HFF-Myc (cell line): ENCODE measurements at regions not wholly inside any gene's neighbourhood (a gene's known extent, or its start where the extent isn't known, plus 50 kb on each side); places are given as distances from the start of the nearest gene placed in this dataset.

ENCODE experiments used
- DNase-seq: peaks from one replicate; pipeline ENCODE4 v3.0.0-alpha.2; 2011; ENCODE audit warnings: low read depth; ENCODE audit errors: extremely low read depth
- H3K4me3 ChIP-seq: replicated peaks from 2 replicates; pipeline ENCODE4 v1.5.1; 2011; ENCODE audit warnings: low read depth, mild to moderate bottlenecking, control low read depth, low read length
- CTCF ChIP-seq: IDR thresholded peaks from 2 replicates; pipeline ENCODE4 v1.5.1; 2012; ENCODE audit warnings: mild to moderate bottlenecking, low read depth, low read length, control low read depth; ENCODE audit errors: missing control alignments

GRCh38 chr14:31990183-31990857, 86.8 kb upstream of the ARHGAP5 start:
- DNase-seq = no peak
- no peak overlapping the region for H3K4me3 ChIP-seq
- no peak for TF ChIP-seq CTCF

GRCh38 chr14:31990926-31991572, 86.1 kb upstream of the ARHGAP5 start:
- no peak for DNase-seq
- no peak overlapping the region for H3K4me3 ChIP-seq
- TF ChIP-seq CTCF = no peak

DNA sequence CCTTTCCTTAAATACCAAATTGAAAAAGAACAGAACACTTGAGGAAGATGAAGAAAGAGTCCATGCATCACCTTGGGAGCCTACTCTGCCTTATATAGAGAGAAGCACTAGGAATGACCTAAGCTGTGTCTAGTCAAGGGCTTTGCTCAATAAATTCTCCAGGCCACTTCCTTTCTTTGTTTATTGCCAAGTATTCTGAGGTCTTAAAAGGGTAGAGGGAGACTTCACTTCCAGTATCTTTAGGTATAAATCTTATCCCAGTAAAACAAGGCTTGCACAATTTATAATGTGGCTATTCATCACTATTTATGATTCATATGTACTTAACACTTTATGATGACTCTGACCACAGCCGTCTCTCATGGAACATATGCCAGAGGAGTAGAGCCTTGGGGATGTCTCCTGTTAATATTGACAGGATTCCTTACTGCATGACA, 85.1 kb upstream of the ARHGAP5 start:
- peak; percentile 92 for DNase-seq

GRCh38 chr14:31993521-31993951, 83.6 kb upstream of the ARHGAP5 start:
- no peak for TF ChIP-seq CTCF

More for the DNA sequence above, 85.1 kb upstream of the ARHGAP5 start:
- no peak overlapping the region for H3K4me3 ChIP-seq
- TF ChIP-seq CTCF = no peak

GRCh38 chr14:31994391-31995033, 82.6 kb upstream of the ARHGAP5 start:
- DNase-seq = no peak
- no peak for TF ChIP-seq CTCF
- H3K4me3 ChIP-seq = no peak overlapping the region

More at GRCh38 chr14:31993521-31993951, 83.6 kb upstream of the ARHGAP5 start:
- H3K4me3 ChIP-seq = no peak overlapping the region
- no peak for DNase-seq

GRCh38 chr14:32003585-32003984, 73.5 kb upstream of the ARHGAP5 start:
- no peak for TF ChIP-seq CTCF
- DNase-seq = no peak
- no peak overlapping the region for H3K4me3 ChIP-seq
